GM18858 (cell line): ENCODE measurements at regions not wholly inside any gene's neighbourhood (a gene's known extent, or its start where the extent isn't known, plus 50 kb on each side); places are given as distances from the start of the nearest gene placed in this dataset.

Source experiments
- ATAC-seq: cut with Tn5 transposase; IDR thresholded peaks from one replicate; pipeline ENCODE4 v1.9.1; 2021; ENCODE audit not compliant: unreplicated experiment

DNA sequence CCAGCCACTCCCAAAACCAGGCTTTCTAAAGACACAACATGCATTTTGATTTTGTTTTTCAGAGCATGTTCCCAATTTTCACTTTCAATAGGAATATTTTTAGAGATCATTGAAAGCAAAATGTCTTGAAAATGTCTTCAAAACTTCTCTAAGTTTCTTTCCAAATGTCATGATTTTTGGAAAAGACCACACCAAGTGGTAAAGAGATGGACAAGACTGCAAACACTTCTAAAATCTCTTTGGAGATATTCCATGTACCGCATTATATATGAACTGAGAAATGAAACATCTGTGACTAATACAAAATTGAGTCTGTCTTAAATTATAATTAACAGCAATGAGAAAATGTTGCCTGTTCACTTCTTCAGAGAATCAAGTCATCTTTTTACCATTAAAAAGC, 418.0 kb upstream of the PKN2 start:
- no peak for ATAC-seq

DNA sequence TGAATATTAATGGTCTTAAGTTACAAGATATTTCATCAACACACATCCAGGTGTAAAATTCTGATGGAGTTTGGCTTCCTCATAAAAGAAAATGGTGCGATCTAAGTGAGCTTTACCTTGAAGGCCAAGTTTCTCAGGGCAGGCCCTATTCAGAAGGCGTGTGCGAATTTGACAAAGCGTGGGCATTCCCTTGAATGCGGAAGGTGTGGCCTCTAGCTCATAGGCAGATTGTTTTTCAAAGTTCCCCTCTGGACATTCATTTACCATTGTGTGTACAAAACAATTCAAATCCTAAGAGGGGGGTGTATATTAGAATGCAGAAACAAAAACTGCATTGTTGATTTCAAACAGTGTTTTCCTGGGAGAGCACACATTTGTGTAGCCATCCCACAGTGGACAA, 411.9 kb upstream of the PKN2 start:
- ATAC-seq, result no peak

DNA sequence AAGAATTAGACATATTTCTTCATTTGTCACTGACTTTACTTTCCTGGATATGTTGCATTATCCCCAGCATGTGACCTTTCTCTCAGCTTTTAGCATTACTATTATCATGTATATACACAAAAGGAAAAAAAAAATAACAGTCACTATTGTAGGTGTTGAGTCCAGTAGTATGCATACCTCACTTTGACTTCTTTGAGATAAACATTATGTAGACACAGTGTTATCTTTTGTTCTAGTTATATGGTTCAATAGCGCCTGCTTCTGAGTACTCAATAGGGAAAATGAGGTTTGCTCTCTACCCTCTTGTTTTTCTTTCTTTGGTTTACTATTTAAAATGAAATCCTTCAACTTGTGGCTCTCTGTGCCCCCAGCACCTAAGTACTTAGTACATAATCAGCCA, 409.6 kb upstream of the PKN2 start:
- no peak for ATAC-seq

DNA sequence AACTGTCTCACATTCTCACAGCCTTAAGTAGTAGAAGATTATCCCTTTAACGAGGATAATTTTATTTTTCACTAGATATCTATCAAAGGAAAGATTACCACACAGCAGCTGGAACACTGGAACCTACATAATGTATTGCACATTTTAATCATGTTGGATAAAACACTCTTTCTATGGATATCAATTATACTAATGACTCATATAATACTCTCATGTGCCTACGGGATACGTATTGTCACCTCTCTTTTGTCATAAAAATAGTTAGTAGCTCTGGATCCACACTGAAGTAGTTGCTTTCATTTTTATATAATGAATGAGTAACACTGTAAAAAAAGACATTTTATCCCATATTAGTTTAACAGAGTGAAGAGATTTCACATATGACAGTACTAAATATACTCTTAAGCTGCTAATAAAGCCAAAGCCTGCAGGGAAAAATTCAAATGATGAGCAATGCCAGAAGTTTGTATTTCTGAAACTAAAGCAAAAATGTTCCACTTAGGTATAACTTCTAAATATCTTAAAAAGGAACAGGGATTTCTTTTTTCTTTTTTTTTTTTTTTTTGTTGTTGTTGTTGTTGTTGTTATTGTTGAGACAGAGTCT, 408.7 kb upstream of the PKN2 start:
- ATAC-seq, result no peak

DNA sequence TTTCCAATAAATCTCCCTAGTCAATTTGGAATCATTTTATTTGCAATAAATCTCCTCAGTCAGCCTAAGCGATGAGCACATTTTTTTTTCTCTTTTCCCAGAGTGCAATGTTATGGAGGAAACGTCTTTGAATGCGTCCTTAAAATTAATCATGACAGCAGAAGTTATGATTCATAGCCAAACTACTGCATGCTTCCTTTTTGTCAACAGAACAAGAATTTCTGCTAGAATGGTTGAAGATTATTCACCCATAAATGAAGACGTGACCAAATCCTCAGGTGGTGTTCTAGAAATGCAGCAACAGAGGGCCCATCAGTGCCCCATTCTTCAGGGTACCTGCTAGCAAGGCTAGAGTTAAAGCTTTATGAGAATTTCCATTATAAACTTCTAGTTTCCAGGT, 407.9 kb upstream of the PKN2 start:
- peak; percentile 64 for ATAC-seq

DNA sequence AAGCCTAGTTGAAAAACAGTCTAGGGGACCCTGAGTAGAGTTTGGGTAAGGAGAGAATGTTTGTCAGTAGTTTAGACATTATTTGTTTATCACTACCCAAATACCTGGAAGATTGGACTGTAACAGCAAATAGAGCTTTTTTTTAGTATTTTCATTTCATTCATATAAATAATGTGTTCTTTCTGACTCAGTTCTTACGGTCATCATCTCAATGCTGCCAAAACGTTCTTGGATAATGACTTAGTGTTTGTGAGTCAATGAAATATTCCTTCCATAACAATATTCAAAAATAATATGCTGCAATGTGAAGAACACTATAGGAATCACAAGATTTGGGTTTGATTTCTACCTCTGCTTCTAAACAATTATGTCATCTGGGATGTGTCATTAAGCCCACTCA, 400.0 kb upstream of the PKN2 start:
- no peak for ATAC-seq

DNA sequence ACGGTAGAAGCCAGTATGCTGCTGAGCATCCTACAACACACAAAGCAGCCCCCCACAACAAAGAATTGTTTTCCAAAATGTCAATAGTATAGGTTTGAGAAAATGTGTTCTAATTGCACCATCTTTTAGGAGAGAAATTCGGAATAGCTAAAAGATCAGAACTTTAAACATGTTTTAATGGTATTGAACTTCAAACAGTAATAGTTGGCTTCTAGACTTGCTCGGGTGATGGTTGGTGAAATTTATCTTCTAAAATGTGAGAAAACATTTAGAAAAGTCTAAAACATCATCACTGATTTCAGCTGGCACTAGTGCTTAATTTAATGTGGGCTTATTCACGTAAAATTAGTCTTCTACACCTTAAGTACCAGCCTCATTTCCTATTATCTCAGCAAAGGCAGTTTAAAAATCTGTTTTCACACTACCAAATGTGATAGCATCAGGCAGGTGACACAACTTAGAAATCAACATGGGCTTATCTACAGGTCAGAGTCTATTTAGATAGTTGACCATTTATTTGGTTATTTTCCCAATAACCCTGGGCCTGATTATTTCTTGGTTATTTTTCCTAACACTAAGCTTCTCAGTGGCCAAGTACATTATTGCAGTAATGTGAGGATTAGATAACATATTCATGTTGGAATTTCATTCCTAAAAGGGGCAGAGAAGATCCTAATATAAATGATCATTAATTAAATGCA, 399.3 kb upstream of the PKN2 start:
- ATAC-seq, result no peak

DNA sequence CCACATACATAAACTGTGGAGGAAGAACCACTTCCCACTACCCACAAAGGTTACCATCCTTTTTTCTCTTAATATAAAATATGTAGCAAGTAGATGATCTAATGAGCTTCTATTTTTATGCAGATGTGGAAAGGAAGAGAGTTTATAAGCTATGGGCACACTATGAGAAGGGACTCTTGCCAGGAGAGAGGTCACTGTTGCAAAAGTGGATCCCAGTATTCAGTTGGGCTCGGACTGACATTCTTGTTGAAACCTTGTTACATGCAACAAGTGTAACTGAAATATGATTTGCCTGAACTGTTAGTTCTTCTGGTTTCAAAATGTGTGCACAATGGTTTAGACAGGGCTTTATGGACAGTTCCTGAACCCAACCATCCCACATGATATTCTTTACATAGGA, 397.4 kb upstream of the PKN2 start:
- ATAC-seq, result no peak

DNA sequence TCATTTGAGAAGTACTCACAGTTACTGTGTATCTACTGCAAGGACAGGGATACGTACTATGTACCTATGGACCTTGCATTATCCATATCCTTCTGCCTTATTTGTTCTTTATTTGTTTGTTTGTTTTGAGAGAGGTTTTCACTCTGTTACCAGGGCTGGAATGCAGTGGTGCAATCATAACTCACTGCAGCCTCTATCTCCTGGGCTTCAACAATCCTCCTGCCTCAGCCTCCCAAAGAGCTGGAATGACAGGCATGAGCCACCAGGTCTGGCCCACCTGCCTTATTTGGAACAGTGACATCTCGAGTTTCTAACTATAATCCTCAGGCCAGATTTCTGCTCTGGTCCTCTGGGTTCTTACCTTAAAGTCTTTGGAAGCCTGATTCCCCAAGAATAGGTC, 395.5 kb upstream of the PKN2 start:
- ATAC-seq, result no peak

DNA sequence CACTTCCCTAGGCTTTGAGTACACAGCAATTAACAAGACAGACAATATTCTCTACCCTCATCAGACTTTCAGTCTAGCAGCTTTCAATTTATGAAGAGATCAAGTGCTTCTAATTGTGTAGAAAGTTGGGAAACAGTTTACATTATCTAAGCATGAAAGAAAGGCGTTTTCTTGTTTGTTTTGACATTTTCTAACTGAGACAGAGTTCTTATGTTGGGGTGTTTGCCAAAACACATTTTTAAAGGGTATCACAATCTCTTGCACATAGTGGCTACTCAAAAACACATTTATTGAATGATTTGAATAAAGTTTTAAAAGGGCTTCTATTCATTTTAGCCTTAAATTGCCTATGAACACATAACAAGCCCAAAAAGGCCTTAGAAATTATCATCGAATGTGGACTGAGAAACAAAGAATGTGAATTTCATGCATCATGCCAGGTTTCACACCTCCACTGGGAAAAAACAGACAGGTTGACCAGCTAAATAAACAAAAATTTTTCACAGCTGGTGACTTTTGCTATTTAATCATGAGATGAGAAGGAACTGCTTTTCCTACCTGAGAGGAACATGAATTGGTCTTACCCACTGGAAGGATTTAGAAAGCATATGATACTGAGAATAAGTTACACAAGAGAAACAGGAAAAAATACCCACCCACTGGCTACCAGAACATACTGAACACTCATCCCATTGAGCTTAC, 394.5 kb upstream of the PKN2 start:
- ATAC-seq, result no peak

DNA sequence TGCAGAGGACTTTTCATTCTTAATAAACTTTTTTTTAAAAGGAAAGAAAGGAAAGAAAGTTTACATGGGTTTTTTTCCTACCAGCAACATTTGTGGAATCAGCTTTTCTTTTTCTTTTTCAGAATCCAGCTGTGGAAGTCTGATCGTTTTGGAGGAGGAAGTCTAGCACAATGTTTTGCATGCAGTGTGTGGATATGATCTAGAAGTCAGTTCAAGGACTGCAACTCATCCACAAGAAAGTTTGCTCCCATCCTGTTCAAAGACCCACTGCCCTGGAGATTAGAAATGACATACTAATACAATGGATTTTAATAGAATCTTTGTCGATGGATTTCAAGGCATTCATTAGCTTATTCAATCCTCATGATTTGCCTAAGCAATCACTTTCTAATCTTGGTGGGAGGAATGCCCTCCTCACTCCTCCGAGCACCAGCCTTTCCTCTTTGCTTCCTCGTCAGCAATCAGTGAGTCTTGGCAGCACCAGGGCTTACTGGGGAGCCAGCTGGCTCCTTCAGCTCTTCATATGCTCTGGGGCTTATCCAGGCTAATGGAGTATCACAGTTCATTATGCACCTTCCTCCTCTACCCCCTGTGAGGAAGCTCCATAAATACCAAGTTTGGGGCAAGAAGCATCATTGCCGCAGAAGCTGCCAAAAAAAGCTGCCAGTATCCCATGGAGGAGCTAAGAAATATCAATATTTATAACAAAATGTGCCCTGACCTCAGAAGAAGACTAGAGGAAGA, 392.3 kb upstream of the PKN2 start:
- ATAC-seq, result no peak

DNA sequence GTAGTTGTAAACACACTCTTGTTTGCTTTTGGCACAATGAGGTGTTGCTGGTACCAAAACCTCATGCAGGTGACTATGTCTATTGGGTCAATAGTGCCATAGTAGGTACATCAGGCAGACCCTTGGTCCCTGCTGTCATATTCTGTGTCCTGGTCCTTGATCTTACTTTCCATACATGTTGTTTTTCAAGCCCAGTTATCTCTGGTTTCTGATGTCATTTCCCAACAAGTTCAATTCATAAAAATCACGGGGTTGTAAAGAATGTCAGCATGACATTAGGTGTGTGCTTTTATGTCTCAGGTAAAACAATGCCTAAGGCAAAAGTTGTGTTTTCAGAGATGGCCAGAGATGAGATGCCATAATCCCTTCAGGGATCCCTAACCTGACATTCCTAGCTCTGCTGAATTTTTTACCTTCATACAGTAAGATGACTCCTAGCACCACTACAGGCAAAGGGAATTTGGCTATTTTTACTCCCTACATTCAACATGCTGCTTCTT, 390.3 kb upstream of the PKN2 start:
- no peak for ATAC-seq

DNA sequence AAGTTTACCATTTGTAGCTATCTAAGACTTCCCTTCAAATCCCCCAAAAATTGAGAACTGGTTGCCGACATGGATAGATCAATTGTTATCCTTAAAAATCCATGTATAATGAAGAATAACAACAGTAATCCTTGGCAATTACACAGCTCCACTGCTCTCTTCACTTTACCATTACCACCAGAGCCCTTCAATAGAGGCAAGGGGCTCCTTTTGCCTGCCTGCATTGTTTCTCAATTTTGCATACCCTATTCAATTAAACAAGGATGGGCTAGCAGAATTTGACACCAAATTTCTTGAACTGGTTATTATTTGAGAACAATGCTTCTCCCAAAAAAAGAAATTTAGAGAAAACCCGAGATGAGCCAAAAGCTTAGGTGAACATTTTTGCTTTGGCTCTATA, 387.8 kb upstream of the PKN2 start:
- ATAC-seq, result no peak

DNA sequence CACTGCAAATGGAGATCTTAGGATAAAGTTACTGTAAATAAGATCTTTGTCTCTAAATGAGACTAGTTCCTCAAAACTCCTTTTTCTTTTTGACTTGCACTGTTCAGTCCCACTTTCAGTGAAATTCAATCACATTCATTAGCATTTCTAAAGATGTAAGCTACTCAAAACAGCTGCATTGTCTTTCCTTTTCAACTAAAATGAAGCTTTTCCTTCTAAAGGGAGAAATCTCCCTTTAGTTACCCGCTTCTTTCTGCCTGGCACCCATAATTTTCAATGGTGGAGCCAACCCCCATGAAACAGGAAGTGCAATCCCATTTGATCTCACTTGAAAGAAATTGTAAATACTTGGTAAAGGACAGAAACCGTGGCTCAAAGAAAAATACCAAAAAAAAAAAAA, 387.4 kb upstream of the PKN2 start:
- ATAC-seq, result no peak

DNA sequence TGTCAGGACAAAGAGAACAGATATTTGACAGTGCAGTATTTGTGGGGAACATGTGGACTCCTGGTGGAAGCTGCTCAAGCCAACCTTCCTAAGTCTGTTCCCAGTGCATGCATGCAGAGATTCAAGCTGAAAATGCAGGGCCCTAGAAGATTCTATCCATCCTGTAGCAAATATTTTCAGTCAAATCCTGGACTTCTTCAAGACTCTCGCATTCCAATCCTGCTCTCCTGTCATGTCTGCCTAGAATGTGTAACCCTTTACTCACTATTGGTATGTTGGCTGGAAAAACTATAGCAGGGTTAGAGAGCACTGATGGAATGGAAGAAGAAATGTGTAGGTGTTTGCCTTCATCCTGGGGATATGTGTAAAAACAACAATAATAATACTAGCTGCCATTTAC, 385.6 kb upstream of the PKN2 start:
- no peak for ATAC-seq

DNA sequence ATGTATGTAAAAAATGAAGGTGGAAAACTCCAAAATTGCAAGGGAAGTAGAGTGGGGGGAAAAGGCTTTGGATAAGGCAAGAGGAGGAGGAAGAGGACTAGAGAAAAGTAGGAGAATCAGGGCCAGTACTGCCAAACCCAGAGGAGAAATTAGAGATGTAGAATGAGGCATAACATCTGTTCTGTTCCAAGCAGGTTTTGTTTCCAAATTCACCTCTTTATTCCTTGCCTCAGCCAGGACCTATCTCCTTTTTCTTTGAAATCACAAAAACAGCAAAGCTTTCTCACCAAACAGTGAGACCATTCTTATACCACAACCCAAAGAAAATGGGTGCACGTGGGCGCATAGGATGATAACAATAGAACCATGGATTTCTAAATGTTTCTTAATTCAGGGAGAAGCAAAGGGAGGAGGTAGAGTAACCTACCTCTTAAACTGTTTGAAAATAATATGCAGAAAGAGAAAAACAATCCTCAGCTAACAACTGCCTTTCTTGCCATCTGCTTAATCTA, 383.3 kb upstream of the PKN2 start:
- no peak for ATAC-seq

DNA sequence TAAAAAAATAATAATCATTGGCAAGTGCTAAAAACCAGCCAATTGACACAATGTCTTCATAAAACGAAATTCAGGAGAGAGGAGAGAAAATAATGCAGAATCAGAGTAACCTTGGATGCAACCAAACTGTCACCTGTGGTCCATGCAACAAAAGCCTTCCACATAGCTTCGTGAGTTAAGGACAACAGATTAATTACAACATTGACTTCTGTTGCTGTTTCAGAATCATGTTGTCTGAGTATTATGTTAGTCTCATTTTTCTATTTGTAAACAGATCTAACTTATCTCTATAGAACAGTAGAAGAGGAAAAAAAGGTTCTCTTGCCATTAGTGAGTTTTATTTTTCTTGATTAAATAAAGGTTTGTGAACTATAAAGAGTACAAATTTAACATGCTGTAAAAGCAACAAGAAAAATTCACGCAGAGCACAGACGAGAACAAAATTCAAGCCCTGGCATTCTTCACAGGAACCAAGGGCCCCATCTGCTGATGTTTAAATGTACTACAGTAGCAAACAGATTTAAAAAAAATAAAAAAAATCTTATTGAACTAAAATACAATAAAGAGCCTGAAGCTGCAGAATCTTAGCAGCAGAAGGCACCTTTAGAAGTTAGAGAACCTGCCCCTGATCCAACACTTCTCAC, 381.1 kb upstream of the PKN2 start:
- ATAC-seq, result no peak

DNA sequence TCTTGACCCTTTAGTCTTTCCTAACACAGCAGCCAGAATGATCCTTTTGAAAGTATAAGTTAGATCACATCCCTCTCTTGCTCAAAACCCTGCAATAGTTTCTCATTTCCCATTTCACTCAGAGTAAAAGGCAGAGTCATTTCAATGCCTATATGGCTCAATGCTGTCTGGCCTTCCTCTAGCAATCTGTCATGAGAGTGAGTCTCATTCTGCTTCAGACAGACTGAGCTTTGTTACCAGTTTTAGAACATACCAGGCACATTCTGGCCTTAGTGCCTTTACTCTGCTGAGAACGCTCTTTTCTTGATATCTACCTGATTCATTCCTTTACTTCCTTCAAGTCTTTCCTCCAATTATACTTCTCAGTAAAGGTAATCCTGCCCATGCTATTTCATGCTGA, 372.8 kb upstream of the PKN2 start:
- ATAC-seq, result no peak

DNA sequence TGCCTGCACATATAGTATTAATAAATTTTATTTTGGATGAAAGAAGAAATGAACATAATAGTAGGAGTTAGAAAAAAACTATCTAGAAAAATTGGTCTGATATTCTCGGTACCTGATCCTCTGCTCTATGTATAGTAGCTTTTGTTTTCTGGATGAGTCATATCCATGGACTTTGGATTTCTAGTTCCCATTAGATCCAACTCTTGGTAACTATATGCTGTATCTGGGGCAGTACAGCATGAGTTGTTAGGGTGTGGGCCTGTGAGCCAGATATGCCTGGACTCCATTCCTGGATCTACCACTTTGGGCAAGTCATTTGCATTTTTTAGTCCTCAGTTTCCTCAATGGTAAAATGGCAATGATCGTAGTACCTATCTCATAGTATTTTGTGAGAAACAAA, 372.2 kb upstream of the PKN2 start:
- ATAC-seq, result no peak

DNA sequence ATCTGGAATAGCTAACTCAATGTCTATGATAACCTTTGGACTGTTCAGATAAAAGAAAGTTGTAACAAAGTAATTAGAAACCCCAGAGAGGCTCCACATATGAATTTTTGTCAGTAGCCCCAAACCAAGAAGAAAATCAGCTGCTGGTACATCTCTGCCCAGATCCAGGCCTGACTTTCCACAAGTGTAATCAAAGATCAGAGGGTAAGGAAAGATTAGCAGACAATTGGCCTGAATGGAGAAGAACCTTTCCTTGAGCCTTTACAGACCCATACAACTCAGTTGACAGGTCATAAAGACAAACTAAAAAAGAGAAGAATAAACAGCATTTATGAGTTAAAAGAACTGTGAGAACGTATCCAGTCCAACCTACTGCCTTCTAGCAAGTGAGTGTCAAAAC, 366.7 kb upstream of the PKN2 start:
- ATAC-seq, result no peak

DNA sequence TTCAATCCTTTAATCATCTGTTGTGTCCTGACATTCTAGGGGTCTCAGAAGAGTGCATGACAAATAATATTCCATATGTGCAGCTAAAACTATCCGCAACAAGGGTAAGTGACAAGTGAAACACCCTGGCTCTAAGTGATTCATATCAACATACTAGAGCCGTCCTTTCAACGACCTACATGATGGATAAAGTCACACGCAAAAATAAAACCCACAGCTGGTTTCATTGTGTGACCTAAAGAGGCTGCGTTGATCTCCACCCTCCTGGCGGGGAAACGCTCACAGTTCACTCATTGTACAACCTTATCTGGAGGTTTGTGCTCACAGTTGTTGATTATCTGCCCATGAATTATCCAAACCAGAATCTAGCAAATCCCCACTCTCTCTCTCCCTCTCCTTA, 365.3 kb upstream of the PKN2 start:
- ATAC-seq, result no peak
